HCT116 (cell line): ENCODE measurements at regions not wholly inside any gene's neighbourhood (a gene's known extent, or its start where the extent isn't known, plus 50 kb on each side); places are given as distances from the start of the nearest gene placed in this dataset.

Source experiments
- EZH2 ChIP-seq: fragments of 200-600 bp; sonication (generic); IDR thresholded peaks from 2 replicates; pipeline ENCODE4 v1.6.1; 2017; ENCODE audit warnings: antibody characterized with exemption, mixed run types
- POLR2A ChIP-seq: IDR thresholded peaks from 2 replicates; pipeline ENCODE4 v1.7.0; 2011; ENCODE audit warnings: borderline replicate concordance; ENCODE audit not compliant: insufficient read depth, insufficient read length; ENCODE audit errors: extremely low read depth
- POLR2AphosphoS5 ChIP-seq: IDR thresholded peaks from 2 replicates; pipeline ENCODE4 v1.6.1; 2011; ENCODE audit warnings: mild to moderate bottlenecking, low read depth, low read length, moderate library complexity
- RAD21 ChIP-seq: IDR thresholded peaks from 2 replicates; pipeline ENCODE4 v1.6.1; 2012; ENCODE audit warnings: low read depth, mild to moderate bottlenecking
- SIN3A ChIP-seq: IDR thresholded peaks from 2 replicates; pipeline ENCODE4 v1.6.1; 2012; ENCODE audit warnings: low read depth
- SP1 ChIP-seq: IDR thresholded peaks from 2 replicates; pipeline ENCODE4 v1.6.1; 2012; ENCODE audit warnings: low read depth
- TCF7L2 ChIP-seq: IDR thresholded peaks from 2 replicates; pipeline ENCODE4 v1.7.0; 2011; ENCODE audit warnings: borderline replicate concordance, inconsistent platforms; ENCODE audit not compliant: insufficient read depth, insufficient read length; ENCODE audit errors: extremely low read depth
- YY1 ChIP-seq: IDR thresholded peaks from 2 replicates; pipeline ENCODE4 v1.6.1; 2011; ENCODE audit warnings: low read length, low read depth, moderate library complexity, mild to moderate bottlenecking; ENCODE audit not compliant: insufficient replicate concordance; ENCODE audit errors: extremely low read depth
- ZFX ChIP-seq: fragments of 450-650 bp; IDR thresholded peaks from 2 replicates; pipeline ENCODE4 v1.6.1; 2017
- TF ChIP-seq, protein P1 (sequence below), 3 experiments: fragments of 200-600 bp in 1 of 3; sonication (generic) in 1 of 3; IDR thresholded peaks in 2 of 3; conservative IDR thresholded peaks in 1 of 3; 2 replicates each; pipeline ENCODE4 v1.5.1; 2012 to 2017; ENCODE audit warnings: low read depth in 2 of 3, low read length in 2 of 3, antibody characterized with exemption in 1 of 3, borderline replicate concordance in 1 of 3, control low read depth in 1 of 3, mild to moderate bottlenecking in 1 of 3, mixed read lengths in 1 of 3, mixed run types in 1 of 3, moderate library complexity in 1 of 3; ENCODE audit not compliant: insufficient read depth in 1 of 3
- TF ChIP-seq, protein P2 (sequence below): IDR thresholded peaks from 2 replicates; pipeline ENCODE4 v1.6.1; 2011; ENCODE audit warnings: mild to moderate bottlenecking, low read length, moderate library complexity; ENCODE audit not compliant: insufficient replicate concordance; ENCODE audit errors: extremely low read depth
- TF ChIP-seq, protein P3 (sequence below): IDR thresholded peaks from 2 replicates; pipeline ENCODE4 v1.6.1; 2012

DNA sequence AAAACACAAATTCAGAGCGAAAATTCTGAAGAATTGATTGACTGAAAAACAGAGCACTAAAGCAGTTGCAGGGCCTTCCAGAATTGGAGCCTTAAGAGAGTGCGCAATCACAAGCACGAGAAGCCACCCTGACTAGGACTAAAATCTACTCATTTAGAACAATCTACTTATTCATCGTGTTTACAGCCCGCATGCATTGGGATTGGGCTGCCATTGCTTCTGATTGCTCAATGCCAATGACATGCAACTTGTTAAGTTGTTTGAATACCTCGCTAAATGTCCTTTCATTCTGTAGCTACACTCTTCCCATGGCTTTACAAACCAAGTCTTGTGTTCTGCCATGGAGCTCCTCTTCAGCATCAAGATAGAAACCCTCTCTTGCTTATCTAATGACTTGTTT is 425.9 kb upstream of the POM121L12 start:
- no peak for TF ChIP-seq EZH2
- TF ChIP-seq POLR2AphosphoS5: no peak
- TF ChIP-seq, protein P1, sequence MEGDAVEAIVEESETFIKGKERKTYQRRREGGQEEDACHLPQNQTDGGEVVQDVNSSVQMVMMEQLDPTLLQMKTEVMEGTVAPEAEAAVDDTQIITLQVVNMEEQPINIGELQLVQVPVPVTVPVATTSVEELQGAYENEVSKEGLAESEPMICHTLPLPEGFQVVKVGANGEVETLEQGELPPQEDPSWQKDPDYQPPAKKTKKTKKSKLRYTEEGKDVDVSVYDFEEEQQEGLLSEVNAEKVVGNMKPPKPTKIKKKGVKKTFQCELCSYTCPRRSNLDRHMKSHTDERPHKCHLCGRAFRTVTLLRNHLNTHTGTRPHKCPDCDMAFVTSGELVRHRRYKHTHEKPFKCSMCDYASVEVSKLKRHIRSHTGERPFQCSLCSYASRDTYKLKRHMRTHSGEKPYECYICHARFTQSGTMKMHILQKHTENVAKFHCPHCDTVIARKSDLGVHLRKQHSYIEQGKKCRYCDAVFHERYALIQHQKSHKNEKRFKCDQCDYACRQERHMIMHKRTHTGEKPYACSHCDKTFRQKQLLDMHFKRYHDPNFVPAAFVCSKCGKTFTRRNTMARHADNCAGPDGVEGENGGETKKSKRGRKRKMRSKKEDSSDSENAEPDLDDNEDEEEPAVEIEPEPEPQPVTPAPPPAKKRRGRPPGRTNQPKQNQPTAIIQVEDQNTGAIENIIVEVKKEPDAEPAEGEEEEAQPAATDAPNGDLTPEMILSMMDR (IDR thresholded peaks at IDR 0.05 in 2 of 3, conservative IDR thresholded peaks at IDR 0.05 in 1 of 3; ENCODE audit: borderline replicate concordance in 1 of 3, insufficient read depth in 1 of 3, low read depth in 2 of 3, low read length in 2 of 3): no peak
- no peak for TF ChIP-seq POLR2A
- no peak for TF ChIP-seq SP1
- TF ChIP-seq SIN3A: no peak
- no peak for TF ChIP-seq YY1
- TF ChIP-seq, protein P2, sequence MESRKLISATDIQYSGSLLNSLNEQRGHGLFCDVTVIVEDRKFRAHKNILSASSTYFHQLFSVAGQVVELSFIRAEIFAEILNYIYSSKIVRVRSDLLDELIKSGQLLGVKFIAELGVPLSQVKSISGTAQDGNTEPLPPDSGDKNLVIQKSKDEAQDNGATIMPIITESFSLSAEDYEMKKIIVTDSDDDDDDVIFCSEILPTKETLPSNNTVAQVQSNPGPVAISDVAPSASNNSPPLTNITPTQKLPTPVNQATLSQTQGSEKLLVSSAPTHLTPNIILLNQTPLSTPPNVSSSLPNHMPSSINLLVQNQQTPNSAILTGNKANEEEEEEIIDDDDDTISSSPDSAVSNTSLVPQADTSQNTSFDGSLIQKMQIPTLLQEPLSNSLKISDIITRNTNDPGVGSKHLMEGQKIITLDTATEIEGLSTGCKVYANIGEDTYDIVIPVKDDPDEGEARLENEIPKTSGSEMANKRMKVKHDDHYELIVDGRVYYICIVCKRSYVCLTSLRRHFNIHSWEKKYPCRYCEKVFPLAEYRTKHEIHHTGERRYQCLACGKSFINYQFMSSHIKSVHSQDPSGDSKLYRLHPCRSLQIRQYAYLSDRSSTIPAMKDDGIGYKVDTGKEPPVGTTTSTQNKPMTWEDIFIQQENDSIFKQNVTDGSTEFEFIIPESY: no peak
- TF ChIP-seq, protein P3, sequence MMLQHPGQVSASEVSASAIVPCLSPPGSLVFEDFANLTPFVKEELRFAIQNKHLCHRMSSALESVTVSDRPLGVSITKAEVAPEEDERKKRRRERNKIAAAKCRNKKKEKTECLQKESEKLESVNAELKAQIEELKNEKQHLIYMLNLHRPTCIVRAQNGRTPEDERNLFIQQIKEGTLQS: no peak
- TF ChIP-seq RAD21: no peak
- no peak for TF ChIP-seq TCF7L2
- no peak for TF ChIP-seq ZFX
